NCI-H226 (cell line): ENCODE measurements at regions not wholly inside any gene's neighbourhood (a gene's known extent, or its start where the extent isn't known, plus 50 kb on each side); places are given as distances from the start of the nearest gene placed in this dataset.
"Not testable (repeated sequence)": the region's sequence is repeated elsewhere in the genome, so short reads cannot be mapped to it uniquely, and the experiment has no call there.

ENCODE experiments used
- DNase-seq: peaks from one replicate; pipeline ENCODE4 v3.0.0-alpha.2; 2015

DNA sequence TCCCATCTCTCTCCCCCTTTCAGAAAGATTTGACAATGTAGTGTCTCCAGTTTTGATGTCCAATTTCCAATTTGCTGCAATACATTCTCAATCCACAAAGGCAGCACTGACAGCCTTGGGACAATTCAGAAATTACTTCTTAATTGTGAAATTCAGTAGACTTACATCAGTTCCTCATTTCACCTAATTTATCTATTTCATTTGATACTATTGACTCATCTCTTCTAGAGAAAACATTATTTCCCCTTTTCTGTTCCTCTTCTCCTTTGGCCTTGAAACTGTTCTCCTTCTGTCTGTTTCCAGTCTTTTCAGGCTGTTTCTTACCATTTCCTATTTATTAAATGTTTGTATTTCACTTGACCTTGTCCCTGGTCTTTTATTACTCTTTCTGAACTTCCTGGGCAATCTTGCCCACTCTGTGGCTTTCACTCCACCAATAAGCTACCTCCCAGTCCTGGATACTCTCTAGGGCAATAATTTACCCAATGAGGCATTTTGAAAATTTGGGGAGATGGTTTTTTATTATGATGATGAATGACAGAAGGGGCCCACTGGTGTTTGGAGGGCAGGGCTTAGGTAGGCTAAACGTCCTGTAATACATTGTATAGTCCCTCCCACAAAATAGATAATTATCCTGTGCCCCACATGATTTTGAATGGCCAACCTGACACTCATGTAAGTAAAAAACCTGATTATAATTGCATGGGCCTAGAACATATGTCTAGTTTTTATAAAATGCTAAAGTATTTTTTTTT is 498.0 kb upstream of the BOD1L1 start:
- no peak for DNase-seq

DNA sequence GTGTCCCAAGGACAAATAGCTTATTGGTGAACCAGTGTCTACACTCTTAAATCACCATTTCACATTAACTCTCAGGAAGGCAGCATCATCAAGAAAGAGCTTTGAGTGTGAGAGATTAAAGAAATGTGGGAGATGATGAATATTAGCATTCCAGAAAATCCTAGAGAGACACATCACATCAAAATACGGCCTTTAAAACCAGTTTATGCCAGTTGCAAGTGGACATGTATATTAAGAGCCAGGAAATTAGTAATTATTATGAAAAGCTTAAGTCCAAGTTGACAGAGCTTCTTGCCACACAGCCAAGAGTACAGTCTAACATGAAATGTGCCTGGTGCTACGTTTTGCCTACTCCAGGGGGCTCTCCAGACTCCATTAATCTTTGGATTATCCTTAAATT is 503.0 kb upstream of the BOD1L1 start:
- peak; percentile 21 for DNase-seq

DNA sequence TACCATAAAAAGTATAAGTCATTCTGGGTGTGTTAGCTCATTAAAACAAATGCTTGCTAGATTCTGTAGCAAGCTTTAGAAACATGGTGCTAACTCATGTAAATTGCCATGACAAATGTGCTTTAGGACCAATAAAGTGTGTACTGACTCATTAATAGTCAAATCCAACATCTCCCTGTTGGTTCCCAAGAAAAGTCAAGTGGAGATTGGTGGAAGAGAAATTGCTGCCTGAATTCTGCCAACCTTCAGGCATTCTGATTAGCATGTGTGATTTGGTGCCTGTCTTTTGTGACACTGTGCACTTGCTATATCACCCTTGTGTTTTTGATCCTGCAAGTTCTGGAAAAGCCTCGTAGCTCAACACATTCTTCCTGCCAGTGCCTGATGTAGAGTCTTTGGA is 503.8 kb upstream of the BOD1L1 start:
- DNase-seq: no peak

DNA sequence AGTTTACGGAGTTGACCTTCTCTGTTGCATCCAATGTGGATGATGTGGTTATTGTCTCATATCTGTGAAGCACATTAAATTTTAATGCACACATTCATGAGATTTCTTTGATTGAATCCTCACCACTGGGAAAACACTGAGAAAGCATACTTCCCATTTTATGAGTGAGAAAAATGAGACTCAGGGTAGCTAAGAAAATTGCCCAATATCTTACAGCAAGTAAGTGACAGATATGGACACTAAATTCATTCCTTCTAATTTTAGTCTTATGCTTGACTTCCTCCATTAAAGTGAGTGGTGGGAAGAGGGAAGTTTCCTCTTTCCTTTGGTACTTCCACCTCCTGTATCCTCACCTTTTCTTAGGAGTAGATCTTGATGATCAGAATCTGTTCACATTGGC is 504.8 kb upstream of the BOD1L1 start:
- DNase-seq: no peak

DNA sequence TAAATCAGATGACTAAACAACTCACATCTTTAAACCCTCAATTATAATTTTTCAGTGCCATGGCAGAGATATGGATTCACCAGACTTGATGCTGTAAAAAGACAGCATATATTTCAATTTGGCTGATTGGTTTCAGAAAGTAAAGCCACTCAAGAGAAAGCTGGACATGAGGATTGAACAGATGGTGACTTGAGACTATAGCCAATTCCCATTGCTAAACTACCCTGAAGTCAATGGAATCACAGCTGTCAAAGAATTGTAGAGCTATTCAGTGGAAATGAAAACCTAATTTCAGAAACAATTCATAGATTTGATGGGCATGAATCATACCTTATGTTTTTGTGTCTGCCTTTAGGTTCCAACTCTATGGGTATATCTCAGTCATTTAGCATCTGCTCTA is 510.6 kb upstream of the BOD1L1 start:
- no peak for DNase-seq

DNA sequence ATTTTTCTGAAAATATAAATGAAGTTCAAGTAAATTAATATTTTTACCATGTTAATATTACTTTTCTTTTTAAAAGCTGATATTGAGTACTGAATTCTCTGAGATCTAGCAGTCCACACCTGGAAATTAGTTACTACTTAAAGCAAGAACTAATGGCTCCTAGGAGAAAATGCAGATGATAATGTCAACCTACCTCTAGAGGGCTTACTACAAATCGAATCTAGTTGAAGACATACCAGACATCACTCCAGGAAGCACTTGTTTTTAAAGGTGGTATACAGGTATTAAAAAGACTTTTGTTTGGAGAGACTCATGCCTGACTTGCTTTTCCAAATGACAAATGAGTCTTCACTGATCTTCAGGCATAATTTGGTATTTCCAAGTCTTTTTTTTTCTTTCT is 516.4 kb upstream of the BOD1L1 start:
- peak; percentile 6 for DNase-seq

DNA sequence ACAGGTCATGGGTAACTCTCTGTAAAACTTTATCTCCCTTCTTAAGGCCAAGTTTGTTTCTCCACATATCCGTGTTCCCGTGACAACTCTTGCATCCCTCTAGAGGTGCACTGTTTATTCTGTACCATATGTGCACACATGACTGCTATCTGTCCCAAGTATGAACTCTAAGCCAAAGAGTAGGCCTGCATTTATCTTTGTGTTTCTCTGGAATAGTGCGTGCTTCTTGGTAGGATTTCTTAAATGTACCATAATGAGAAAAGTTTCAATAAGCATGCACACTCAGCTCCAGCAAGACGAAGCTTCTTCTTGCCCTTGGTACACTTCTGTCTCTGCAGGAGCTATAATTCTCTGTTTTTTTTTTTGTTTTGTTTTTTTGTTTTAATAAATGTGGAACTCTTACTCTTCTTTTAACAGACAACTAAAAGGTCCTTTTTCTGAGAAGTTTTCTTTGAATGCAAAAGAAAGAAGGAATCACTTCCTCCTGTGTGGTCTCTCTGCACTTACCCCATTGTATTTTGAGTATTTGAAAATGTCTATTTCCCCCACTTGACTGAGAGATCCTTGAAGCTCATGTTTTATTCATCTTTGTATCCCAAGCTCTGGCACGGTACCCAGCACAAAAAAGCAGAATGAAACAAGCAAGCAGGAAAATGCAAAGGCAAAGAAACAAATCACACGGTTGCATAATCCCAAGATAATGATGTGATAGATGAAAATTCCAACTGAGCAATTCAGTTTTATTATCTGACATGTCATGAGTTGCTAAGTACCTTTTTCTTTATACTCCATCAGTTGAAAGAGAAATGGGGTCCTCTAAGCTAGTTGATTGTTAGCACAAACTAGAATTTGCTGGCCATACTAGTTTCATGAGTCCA is 521.9 kb upstream of the BOD1L1 start:
- DNase-seq: no peak

DNA sequence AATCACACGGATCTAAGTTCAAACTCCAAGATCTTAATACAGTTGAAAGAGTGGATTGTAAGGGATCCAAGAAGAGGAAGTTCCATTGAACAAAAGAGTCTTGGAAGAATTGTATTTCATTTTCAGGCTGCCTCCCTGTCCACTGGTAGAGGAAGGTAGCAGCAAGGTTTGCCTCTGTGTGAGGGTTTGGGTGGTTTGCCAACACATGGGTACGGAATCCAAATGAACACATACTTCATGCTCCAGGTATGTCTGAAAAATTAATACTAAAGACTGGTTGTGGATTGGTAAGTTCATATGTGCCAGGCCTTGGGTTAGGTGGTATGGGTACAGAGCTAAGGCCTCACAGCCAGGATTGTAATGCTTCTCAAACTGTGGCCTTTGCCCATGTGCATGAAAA is 523.6 kb upstream of the BOD1L1 start:
- DNase-seq: no peak

DNA sequence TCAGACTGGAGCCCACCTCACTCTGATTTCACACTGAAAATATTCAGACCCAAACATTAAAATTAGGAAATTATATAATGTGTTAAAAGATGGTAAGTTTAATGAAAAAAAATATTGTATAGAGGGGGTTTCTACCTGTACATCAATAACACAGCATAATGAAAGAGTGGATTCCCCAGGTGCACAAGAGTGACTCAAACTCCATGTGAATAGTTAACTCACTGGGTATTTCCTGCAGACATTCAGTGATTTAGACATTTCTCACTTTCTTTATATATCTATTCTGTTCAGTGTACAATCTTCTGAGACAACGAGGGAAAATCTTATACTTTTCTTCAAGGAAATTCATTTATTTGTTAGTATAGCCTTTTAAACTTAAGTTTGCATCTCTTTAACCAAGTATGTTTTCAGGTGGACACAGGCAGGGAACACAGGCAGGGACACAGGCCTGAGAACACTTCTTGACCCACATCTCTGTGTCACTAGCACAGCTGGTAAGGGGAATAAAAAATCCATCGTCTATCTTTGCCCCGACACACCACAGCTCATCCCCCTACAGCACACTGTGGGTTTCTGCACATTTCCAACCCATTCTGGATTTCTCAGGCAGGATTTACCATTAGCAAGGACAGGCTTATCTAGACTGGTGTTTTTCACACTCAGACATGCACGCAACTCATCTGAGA is 525.5 kb upstream of the BOD1L1 start:
- no peak for DNase-seq

DNA sequence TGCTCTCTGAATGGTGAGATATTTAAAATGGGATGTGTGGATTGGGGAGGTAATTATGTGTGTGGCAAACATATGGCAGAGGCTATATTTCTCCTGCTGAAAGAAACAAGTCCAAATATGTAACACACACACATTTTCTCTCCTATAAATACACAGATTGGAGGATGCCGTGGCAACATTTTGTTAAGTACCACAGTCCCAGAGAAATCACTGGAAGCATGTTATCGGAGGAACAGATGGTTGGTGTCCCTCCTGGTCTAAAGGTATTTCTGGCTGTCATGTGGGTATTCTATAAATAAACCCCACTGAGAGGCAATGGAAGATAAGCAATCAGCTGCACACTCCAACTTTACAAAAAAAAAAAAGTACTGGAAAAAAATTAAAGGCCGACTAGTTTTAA is 528.3 kb upstream of the BOD1L1 start:
- DNase-seq: no peak

DNA sequence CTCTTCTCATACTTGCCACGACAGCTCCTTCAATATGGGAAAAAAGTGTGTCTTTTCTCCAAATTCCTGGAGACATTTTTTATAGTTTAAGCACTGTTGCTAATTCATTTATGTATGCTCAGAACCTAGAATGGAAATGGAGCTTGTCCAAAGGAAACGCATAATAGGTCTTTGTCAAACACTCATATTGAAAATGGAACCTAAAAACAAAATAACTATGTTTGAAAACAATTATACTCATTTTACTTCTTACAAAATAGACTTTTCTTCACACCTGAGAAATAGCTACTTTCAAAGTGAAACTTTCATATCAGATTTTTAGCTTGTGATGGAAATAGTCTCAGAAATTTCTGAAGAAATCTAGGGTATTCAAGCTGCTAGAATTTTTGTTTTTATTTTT is 529.7 kb upstream of the BOD1L1 start:
- DNase-seq: no peak

DNA sequence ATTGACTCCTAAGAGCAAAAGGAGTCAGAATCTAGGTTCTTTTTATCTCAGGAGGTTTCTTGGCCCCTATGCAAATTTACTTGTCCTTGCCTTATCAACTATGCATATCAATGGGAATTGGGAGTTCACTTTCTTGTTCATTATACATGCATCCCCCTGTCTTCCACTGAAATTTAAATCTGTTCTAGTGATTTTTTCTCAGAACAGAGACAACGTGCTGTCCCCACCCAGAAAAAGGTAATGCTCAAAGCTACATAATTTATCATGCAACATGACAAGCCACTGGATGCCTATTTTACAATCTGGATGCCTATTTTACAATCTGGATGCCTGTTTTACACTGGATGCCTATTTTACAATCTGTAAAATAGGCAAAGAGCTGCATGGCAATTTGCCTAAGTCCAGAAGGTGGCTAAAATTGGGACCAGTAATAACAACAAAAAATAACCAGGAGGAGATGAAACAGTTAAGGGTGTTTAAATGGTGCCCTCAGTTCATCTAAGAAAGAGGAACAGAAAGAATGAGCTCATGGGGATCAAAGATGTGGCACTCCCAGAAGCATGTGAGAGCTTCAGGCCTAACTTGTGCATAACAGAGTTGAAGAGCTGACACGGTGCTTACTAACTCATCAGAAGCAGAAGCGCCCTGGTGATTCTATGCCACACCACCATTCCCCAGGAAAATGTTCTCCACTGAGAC is 537.8 kb upstream of the BOD1L1 start:
- DNase-seq: no peak

DNA sequence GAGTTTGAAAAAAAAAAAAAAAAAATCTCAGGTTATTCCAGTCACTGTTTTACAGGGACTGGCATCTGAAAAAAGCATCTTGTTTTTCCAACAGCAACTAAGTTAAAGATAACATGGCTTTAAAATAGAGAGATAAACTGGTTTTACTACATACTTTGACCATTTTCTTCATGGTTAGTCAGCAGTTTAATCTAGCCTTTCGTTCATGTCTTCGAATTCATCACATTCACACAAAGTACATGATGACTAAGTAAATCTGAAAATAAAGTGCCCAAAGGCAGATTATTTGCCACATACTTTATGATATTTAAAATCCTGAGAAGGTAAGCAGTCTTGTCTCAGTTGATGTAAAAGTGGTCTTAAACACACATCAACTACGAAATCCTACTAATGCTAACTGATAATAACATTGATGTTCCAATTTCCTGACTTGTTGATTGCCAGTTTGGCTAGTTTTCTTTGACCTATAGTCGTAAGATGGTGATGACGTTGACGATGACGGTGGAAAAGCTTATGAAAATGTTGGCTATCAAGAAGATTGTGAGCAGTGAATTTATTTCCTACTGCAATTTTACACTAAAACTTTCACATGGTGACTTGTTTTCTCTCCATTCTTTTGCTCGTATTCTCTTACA is 540.5 kb upstream of the BOD1L1 start:
- peak; percentile 20 for DNase-seq

DNA sequence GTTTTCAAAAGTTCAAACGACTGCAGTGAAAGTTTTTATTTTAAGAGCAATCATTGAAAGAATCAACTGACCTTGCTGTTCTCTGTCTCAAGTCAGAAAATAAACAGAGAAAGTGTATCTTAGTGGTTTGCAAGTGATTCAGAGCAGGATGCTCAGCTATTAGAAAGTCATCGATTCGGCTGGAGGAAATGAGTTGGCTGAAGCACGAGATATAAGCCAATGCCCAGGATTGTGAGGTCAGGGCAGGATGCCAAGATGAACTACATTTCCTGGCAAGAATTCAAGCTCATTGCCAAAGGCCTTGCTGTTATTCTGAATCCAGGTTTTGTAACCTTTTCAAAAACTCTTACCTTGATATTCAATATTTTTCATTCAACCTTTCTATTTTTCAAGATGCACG is 541.4 kb upstream of the BOD1L1 start:
- peak; percentile 67 for DNase-seq

DNA sequence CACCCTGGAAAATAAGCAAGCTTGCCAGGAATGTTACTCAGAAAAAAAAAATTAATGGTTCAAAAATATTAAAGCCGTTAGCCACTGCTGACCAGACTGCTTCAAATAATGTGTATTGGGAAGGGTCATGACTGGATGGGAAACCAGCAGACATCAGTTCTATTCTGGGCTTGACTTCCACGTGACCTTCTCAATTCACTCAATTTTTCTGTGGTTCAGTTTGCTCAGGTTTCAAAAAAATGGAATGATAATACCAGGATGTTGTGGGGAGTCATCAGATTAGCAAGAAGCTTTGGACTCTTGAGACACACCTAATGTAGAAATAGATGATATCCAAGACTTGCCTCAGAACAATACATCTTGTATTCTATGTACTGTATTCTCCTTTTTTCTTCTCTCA is 541.9 kb upstream of the BOD1L1 start:
- peak; percentile 40 for DNase-seq

DNA sequence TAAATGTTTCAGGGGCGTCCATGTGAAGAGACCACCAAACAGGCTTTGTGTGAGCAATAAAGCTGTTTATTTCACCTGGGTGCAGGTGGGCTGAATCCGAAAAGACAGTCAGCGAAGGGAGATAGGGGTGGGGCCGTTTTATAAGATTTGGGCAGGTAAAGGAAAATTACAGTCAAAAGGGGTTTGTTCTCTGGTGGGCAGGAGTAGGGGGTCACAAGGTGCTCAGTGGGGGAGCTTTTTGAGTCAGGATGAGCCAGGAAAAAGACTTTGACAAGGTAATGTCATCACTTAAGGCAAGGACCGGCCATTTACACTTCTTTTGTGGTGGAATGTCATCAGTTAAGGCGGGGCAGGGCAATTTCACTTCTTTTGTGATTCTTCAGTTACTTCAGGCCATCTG is 542.4 kb upstream of the BOD1L1 start:
- not testable (repeated sequence) for DNase-seq

DNA sequence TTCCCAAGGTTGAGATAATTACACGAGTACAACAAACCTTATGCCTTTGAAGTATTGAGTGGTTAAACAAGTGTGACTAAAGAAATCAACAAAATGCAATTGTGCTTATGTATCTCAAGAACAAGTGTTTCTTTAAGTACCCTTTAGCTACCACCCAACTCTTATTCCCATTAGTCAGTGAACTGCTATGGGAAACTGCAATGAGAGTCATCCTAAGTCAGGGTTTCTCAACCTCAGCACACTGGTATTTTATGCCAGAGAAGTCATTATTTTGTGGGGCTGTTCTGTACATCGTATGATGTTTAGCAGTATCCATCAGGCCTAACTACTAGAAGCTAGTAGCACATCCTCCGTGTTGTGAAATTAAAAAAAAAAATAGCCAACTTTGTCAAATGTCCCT is 549.1 kb upstream of the BOD1L1 start:
- DNase-seq: no peak

DNA sequence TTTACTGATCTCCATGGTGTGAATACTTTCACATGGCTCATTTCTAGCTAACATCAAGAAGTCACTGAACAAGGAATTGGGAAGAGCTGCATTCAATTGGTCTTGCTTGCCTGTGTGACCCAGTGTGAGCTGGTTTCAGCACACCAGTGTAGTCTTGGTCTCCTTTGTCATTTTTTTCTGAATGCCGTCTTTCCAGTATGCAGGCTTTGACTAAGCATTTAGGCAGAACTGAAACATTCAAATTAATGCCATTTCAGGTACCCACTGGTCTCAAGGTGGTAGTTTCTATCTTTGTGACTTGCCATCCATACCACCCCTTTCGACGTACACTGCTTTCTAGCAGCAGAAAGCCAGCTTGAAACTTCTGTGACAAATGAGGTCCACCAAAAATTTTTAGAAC is 550.5 kb upstream of the BOD1L1 start:
- no peak for DNase-seq

DNA sequence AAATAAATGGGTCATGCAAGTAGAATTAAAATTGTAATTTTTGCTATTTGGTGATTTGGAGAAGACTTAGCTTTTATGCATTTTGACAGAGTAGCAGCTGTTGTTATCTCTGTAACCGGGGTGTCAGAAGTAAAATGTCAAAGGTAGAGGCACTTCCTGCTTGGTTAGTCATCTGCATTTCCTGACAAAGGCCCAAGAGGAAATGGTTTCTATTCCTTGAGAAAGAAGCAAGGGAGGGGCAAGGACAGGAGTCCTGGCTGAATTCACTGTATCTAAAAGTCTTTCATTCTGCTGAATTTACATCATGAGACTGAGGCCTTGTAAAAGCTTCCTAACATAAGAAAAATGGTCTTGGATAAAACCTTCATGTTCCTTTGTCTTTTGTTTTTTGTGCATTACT is 550.9 kb upstream of the BOD1L1 start:
- peak; percentile 43 for DNase-seq

DNA sequence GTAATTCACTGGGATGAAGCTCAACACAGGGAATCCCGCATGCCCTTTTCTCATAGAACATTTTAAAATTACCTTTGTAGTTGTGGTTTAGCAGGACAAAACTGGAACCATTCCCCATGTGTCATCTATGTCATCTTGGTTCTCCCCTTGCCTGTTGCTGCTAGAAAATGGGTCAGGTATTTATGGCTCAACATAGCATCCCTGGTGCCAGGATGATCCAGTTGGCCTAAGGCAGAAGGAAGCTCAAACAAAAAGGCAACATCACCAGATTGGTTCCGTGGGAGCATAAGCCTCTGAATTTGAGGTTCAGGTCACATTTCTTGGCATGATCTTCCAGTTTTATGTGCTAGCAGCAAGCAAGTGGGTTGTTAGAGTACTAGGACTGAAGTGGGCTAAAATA is 552.6 kb upstream of the BOD1L1 start:
- DNase-seq: no peak

DNA sequence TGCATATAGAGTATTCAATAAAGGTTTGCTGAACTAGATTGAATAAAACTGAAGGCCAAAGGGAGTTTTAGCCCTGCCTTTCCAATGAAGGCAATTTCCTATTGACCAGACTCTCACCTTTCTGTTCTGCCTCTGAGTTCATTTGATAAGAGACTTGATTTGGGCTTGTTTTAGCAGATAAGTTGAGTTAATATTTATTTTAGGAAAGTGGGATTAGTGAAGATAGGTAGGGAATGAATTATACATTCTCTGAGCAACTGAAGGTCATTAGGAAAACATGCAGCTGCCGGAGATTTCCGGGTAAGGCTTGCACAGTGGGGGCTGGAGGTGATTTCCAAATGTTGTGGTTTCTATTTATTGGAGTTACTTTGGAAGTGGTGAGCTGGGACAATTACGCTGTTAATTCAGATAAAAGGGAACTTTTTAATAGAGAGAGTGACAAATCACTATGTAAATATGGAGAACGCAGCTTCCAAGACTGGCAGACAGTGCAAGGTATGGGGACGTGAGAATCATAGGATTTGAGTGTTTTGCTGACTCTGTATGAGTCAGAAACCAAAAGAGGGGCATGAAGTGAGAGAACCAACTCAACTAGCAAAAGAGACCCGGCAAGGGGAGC is 553.6 kb upstream of the BOD1L1 start:
- no peak for DNase-seq

DNA sequence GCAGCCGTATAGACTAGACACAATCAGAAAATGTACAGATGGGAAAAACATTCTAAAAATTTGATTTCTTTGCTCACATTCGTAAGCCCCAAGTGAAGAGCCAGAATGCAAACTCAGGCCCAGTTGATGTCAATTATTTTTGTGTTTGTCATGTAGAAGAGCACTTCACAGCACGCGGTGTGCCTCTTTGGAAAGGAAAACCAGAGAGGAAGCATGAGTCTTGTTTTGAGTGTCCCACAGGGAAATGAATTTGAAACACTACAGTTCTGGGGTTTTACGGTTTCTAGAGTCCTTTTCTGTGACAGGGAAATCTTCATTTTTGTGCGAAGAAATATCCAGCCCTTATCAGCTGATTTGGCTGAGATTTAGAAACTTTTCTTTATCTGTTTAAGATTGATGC is 554.6 kb upstream of the BOD1L1 start:
- DNase-seq: no peak
